Stimulated activated CD8-positive, alpha-beta memory T cell treated with anti-CD3 and anti-CD28 coated beads, Interleukin-12 subunit alpha, Interleukin-12 subunit beta, amount 100 ng/mL, for 24 hours (primary cell): ENCODE measurements at regions not wholly inside any gene's neighbourhood (a gene's known extent, or its start where the extent isn't known, plus 50 kb on each side); places are given as distances from the start of the nearest gene placed in this dataset.
"Not testable (repeated sequence)": the region's sequence is repeated elsewhere in the genome, so short reads cannot be mapped to it uniquely, and the experiment has no call there.

Experiments
- DNase-seq: peaks from one replicate; pipeline ENCODE4 v3.0.0-alpha.2; 2020; ENCODE audit errors: extremely low read depth

- no peak for DNase-seq
Measured at GRCh38 chrX:46165866-46166265, 379.4 kb downstream of the ZNF674 start.

GRCh38 chrX:46165411-46165810, 379.8 kb downstream of the ZNF674 start:
- no peak for DNase-seq

GRCh38 chrX:46152756-46153155, 392.5 kb downstream of the ZNF674 start:
- DNase-seq, result no peak

GRCh38 chrX:46151332-46151731, 393.9 kb downstream of the ZNF674 start:
- DNase-seq, result not testable (repeated sequence)

- no peak for DNase-seq
Measured at GRCh38 chrX:46144566-46144965, 400.7 kb downstream of the ZNF674 start.

- DNase-seq, result no peak
Measured at GRCh38 chrX:46140272-46140671, 404.9 kb downstream of the ZNF674 start.

- DNase-seq, result no peak
Measured at GRCh38 chrX:46130247-46130646, 415.0 kb downstream of the ZNF674 start.

GRCh38 chrX:46125111-46125510, 420.1 kb downstream of the ZNF674 start:
- no peak for DNase-seq

- DNase-seq, result no peak
Measured at GRCh38 chrX:46117234-46117633, 428.0 kb downstream of the ZNF674 start.

GRCh38 chrX:46087310-46087709, 457.9 kb downstream of the ZNF674 start:
- DNase-seq, result not testable (repeated sequence)

- not testable (repeated sequence) for DNase-seq
Measured at GRCh38 chrX:46080121-46080520, 465.1 kb downstream of the ZNF674 start.

- no peak for DNase-seq
Measured at GRCh38 chrX:46072791-46073190, 472.4 kb downstream of the ZNF674 start.

- DNase-seq, result no peak
Measured at GRCh38 chrX:46072372-46072771, 472.8 kb downstream of the ZNF674 start.

- DNase-seq, result no peak
Measured at GRCh38 chrX:46070421-46070820, 474.8 kb downstream of the ZNF674 start.

- DNase-seq, result no peak
Measured at GRCh38 chrX:46059316-46059715, 485.9 kb downstream of the ZNF674 start.

- no peak for DNase-seq
Measured at GRCh38 chrX:46044486-46044885, 500.7 kb downstream of the ZNF674 start.

- no peak for DNase-seq
Measured at GRCh38 chrX:46040001-46040400, 505.2 kb downstream of the ZNF674 start.

- DNase-seq, result no peak
Measured at GRCh38 chrX:46039526-46039925, 505.7 kb downstream of the ZNF674 start.

GRCh38 chrX:46036508-46036907, 508.7 kb downstream of the ZNF674 start:
- no peak for DNase-seq

- DNase-seq, result no peak
Measured at GRCh38 chrX:46034868-46035267, 510.4 kb downstream of the ZNF674 start.

- no peak for DNase-seq
Measured at GRCh38 chrX:46029777-46030176, 515.4 kb downstream of the ZNF674 start.

- no peak for DNase-seq
Measured at GRCh38 chrX:46016296-46016695, 528.9 kb downstream of the ZNF674 start.

- DNase-seq, result no peak
Measured at GRCh38 chrX:46015653-46016052, 529.6 kb downstream of the ZNF674 start.

- no peak for DNase-seq
Measured at GRCh38 chrX:45992402-45993123, 552.7 kb downstream of the ZNF674 start.
